A673 (cell line): ENCODE measurements at regions not wholly inside any gene's neighbourhood (a gene's known extent, or its start where the extent isn't known, plus 50 kb on each side); places are given as distances from the start of the nearest gene placed in this dataset.

Source experiments
- BruUV-seq: library from RNA; stranded (reverse); fragments of 400-500 nt; replicated peaks from 2 replicates; lab custom pipeline; 2021; lab: Mats Ljungman, UMichigan
- CTCF ChIA-PET: fragments of 300-600 bp; sonication (Branson Sonifier 250); formaldehyde crosslinking; loops from one replicate; lab custom pipeline; 2022; ENCODE audit warnings: antibody characterized with exemption; lab: Charles Lee
- POLR2A ChIA-PET: fragments of 300-600 bp; sonication (Branson Sonifier 250); formaldehyde crosslinking; loops from one replicate; lab custom pipeline; 2022; ENCODE audit warnings: antibody characterized with exemption; ENCODE audit not compliant: low non-redundant PET; lab: Charles Lee
- DNase-seq: peaks from one replicate; pipeline ENCODE4 v3.0.0-alpha.2; 2015; ENCODE audit warnings: low spot score
- H3K27ac ChIP-seq: fragments of 200-600 bp; sonication (generic); 2 replicates; pipeline ENCODE4 v1.5.1; 2016; ENCODE audit warnings: mixed run types, low read depth, mild to moderate bottlenecking, mixed read lengths, antibody characterized with exemption, low read length; ENCODE audit not compliant: poor library complexity, severe bottlenecking
- H3K27me3 ChIP-seq: fragments of 200-600 bp; sonication (generic); replicated peaks from 2 replicates; pipeline ENCODE4 v1.6.1; 2017; ENCODE audit warnings: mixed run types, low read depth, mild to moderate bottlenecking, mixed read lengths, antibody characterized with exemption, low read length; ENCODE audit not compliant: insufficient read depth, poor library complexity
- H3K36me3 ChIP-seq: fragments of 200-600 bp; sonication (generic); 2 replicates; pipeline ENCODE4 v1.6.1; 2016; ENCODE audit warnings: mixed run types, mild to moderate bottlenecking, mixed read lengths, antibody characterized with exemption, low read length; ENCODE audit not compliant: insufficient read depth, poor library complexity, severe bottlenecking
- H3K4me1 ChIP-seq: fragments of 200-600 bp; sonication (generic); 2 replicates; pipeline ENCODE4 v1.6.1; 2017; ENCODE audit warnings: mixed run types, mild to moderate bottlenecking, mixed read lengths, antibody characterized with exemption, low read length; ENCODE audit not compliant: insufficient read depth, poor library complexity, severe bottlenecking
- H3K4me3 ChIP-seq: fragments of 200-600 bp; sonication (generic); 2 replicates; pipeline ENCODE4 v1.5.1; 2016; ENCODE audit warnings: low read depth, mixed run types, mild to moderate bottlenecking, mixed read lengths, low read length; ENCODE audit not compliant: poor library complexity, severe bottlenecking
- H3K9me3 ChIP-seq: fragments of 200-600 bp; sonication (generic); 2 replicates; pipeline ENCODE4 v1.6.1; 2016; ENCODE audit warnings: mixed run types, low read depth, mild to moderate bottlenecking, mixed read lengths, antibody characterized with exemption, low read length; ENCODE audit not compliant: poor library complexity, severe bottlenecking
- CTCF ChIP-seq: fragments of 300-800, 200-600 bp; sonication (generic); conservative IDR thresholded peaks from 2 replicates; pipeline ENCODE4 v1.5.1; 2017; ENCODE audit warnings: low read depth, mild to moderate bottlenecking, antibody characterized with exemption, low read length, moderate library complexity, mixed read lengths
- EZH2 ChIP-seq: fragments of 200-600 bp; sonication (generic); IDR thresholded peaks from 2 replicates; pipeline ENCODE4 v1.6.1; 2017; ENCODE audit warnings: borderline replicate concordance, low read depth, mild to moderate bottlenecking, mixed read lengths, antibody characterized with exemption, low read length; ENCODE audit not compliant: poor library complexity, severe bottlenecking
- intact Hi-C: fragments of 100-400 bp; cut with micrococcal nuclease; formaldehyde crosslinking; loops from one replicate; pipeline ENCODE4 v1.10.0; 2022; ENCODE audit not compliant: unreplicated experiment

- Histone ChIP-seq H3K36me3 (no peaks in the 10 kb centered on the region), H3K4me3 (no peak overlapping the region), H3K9me3 (no peaks in the 10 kb centered on the region), H3K4me1 (no peaks in the 10 kb centered on the region), H3K27me3 (no peaks in the 10 kb centered on the region), H3K27ac (no peak overlapping the region)
- no TSS peak for BruUV-seq
- no peak for DNase-seq
- POLR2A ChIA-PET, result no interaction called here
- intact Hi-C loops, result no loop called here
- TF ChIP-seq EZH2 (no peak), CTCF (no peak)
- CTCF ChIA-PET, result no interaction called here
Measured at GRCh38 chr2:216260629-216261028, 111.7 kb downstream of the MARCHF4 start.

- H3K36me3 ChIP-seq, result no peaks in the 10 kb centered on the region
Measured at GRCh38 chr2:216259081-216259480, 113.2 kb downstream of the MARCHF4 start.

GRCh38 chr2:216257089-216257488 lies 115.2 kb downstream of the MARCHF4 start:
- H3K27ac ChIP-seq, result no peak overlapping the region
- no TSS peak for BruUV-seq
- CTCF ChIA-PET, result no interaction called here
- no peak for DNase-seq
- H3K4me1 ChIP-seq, result no peaks in the 10 kb centered on the region
- POLR2A ChIA-PET, result no interaction called here
- H3K36me3 ChIP-seq, result no peaks in the 10 kb centered on the region
- H3K27me3 ChIP-seq, result no peaks in the 10 kb centered on the region
- intact Hi-C loops, result no loop called here
- H3K9me3 ChIP-seq, result no peaks in the 10 kb centered on the region
- no peak overlapping the region for H3K4me3 ChIP-seq
- no peak for TF ChIP-seq CTCF

More at GRCh38 chr2:216259081-216259480, 113.2 kb downstream of the MARCHF4 start:
- Histone ChIP-seq H3K4me1 (no peaks in the 10 kb centered on the region), H3K9me3 (no peaks in the 10 kb centered on the region), H3K4me3 (no peak overlapping the region), H3K27ac (no peak overlapping the region), H3K27me3 (no peaks in the 10 kb centered on the region)
- DNase-seq, result no peak
- TF ChIP-seq EZH2 (no peak), CTCF (no peak)
- intact Hi-C loops, result no loop called here
- POLR2A ChIA-PET, result no interaction called here
- BruUV-seq, result no TSS peak
- CTCF ChIA-PET, result no interaction called here
